ENCODE measurements at regions not wholly inside any gene's neighbourhood (a gene's known extent, or its start where the extent isn't known, plus 50 kb on each side); places are given as distances from the start of the nearest gene placed in this dataset.

DNA sequence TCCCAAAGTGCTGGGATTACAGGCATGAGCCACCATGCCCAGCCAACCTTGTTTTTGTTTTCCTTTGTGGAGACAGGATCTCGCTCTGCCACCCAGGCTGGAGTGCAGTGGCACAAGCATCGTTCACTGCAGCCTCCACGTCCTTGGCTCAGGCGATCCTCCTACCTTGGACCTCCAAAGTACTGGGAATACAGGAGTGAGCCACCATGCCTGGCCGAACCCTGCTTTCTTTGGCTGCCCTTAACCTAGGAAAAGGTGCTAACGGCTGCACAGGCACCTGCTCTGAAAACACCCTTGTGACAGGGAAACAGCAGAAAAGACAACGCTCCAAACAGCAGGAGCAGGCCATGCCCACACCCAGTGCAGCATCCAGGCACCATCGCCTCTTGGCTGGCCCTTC, 71.9 kb downstream of the OAT start:
- TF ChIP-seq POLR2A (IDR thresholded peaks at IDR 0.05; ENCODE audit: low read depth, low read length) (no peak), RAD21 (IDR thresholded peaks at IDR 0.05; ENCODE audit: low read length) (no peak)
- TF ChIP-seq, protein P1, sequence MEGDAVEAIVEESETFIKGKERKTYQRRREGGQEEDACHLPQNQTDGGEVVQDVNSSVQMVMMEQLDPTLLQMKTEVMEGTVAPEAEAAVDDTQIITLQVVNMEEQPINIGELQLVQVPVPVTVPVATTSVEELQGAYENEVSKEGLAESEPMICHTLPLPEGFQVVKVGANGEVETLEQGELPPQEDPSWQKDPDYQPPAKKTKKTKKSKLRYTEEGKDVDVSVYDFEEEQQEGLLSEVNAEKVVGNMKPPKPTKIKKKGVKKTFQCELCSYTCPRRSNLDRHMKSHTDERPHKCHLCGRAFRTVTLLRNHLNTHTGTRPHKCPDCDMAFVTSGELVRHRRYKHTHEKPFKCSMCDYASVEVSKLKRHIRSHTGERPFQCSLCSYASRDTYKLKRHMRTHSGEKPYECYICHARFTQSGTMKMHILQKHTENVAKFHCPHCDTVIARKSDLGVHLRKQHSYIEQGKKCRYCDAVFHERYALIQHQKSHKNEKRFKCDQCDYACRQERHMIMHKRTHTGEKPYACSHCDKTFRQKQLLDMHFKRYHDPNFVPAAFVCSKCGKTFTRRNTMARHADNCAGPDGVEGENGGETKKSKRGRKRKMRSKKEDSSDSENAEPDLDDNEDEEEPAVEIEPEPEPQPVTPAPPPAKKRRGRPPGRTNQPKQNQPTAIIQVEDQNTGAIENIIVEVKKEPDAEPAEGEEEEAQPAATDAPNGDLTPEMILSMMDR (conservative IDR thresholded peaks at IDR 0.05; ENCODE audit: low read depth, low read length), result no peak
